KBM-7 (cell line): ENCODE measurements at regions not wholly inside any gene's neighbourhood (a gene's known extent, or its start where the extent isn't known, plus 50 kb on each side); places are given as distances from the start of the nearest gene placed in this dataset.
"Not testable (repeated sequence)": the region's sequence is repeated elsewhere in the genome, so short reads cannot be mapped to it uniquely, and the experiment has no call there.

Source experiments
- DNase-seq: peaks from one replicate; pipeline ENCODE4 v3.0.0-alpha.2; 2015
- in situ Hi-C: fragments of 300-500 bp; cut with MboI; formaldehyde crosslinking; loops from 2 replicates; pipeline ENCODE4 v1.14.3; 2020; ENCODE audit warnings: low sequenced_read_pairs, low pct_unique_long_range_greater_than_20kb, mixed read lengths

DNA sequence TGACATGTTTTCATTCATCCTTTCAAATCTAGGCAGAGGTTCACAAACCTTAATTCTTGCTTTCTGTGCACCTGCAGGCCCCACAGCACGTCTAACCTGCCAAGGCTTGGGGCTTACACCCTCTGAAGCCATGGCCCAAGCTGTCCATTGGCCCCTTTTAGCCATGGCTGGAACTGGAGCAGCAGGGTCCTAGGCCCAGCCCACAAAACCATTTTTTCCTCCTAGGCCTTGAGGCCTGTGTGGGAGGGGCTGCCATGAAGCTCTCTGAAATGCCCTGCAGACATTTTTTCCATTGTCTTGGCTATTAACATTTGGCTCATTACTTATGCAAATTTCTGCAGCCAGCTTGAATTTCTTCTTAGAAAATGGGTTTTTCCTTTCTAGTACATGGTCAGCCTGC is 547.5 kb downstream of the KCNH5 start:
- no peak for DNase-seq
- in situ Hi-C loops: no loop called here

DNA sequence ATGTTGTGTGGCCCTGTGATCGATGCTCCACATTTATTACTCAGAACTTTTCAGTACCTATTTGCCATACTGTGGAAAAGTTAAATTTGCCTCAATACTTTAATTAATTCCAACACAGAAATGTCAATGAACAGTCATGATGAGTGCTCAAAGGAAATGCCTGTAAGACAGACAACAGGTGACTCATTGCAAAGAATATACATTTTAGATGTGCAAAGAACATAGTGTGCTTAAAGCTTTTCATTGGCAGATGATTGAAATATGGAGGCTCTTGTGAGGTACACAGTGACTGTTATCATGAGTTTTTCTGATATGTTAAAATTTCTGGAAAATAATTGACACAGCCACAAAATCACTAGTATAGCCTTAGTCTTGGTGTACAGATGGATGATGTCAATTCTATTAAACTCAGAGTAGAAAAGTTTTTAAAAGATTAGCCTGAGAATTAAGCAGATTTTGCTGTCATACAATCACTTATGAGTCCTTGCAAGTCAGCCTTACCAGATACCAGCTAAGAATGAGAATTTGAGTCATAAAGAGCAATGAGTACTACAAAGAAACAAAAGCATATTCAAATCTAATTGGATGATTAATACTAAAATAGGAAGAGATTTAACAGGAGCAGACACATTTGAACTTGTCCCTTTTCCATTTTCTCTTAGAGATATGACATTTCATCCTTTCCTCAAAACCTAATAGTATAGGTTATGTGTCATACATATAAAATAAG is 544.1 kb downstream of the KCNH5 start:
- no peak for DNase-seq
- in situ Hi-C loops: no loop called here

DNA sequence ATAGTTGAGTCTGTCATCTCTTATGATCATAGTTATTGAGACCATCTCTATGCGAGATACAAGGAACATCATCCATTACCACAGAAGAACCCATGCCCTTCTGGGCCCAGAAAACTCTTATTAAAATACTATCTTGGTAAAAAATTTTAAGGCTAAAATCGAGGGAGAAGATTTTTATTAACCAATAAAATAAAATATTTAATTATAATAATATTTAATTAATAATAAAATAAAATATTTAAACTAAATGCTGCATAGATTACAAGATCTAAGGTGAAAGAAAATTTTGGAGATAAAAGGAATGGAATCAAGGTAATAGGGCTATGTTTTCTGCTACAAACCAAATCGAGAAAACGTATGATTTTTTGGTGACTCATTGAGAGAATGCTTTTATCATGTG is 540.2 kb downstream of the KCNH5 start:
- no peak for DNase-seq
- in situ Hi-C loops: no loop called here

DNA sequence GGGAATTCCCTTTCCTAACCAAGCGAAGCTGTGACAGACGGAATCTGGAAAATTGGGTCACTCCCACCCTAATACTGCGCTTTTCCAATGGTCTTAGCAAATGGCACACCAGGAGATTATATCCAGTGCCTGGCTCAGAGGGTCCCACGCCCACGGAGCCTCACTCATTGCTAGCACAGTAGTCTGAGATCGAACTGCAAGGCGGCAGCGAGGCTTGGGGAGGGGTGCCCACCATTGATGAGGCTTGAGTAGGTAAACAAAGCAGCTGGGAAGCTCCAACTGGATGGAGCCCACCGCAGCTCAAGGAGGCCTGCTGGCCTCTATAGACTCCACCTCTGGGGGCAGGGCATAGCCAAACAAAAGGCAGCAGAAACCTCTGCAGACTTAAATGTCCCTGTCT is 523.9 kb downstream of the KCNH5 start:
- DNase-seq, in situ Hi-C loops: not testable (repeated sequence)

DNA sequence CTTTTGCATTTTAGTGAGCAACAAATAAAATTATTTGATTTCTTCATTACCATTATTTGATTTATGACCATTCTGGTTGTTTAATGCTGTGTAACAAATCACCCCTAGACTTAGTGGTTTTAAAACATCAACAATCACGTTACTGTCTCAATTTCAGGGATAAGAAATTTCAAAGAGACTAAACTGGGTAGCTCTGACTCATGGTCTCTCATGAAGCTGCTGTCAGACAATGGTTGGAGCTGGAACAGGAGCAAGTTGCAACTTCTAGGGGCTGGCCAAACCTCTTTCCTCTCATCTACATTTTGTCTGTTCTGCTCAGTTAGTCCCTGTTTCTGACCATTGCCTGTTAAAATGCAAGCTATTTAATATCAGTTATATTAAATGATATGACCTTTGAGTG is 517.0 kb downstream of the KCNH5 start:
- in situ Hi-C loops: no loop called here
- DNase-seq: no peak

DNA sequence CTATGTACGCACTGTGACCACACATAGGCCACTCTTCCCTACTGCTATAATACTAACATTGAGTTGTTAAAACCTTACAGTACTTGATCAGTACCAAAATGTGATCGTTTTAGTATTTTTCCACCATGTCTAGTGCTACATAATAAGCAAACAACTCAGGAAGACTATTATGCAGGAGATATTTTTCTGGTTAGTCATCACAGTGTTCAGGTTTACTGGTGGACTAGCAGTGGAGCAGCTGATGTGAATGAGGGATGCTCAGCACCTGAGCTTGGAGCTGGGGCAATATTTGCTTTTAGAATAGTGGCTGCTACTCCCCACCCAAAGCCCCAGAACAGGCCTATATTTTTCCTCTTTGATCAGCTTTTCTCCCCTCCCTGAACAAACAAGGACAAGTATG is 513.1 kb downstream of the KCNH5 start:
- DNase-seq: no peak

DNA sequence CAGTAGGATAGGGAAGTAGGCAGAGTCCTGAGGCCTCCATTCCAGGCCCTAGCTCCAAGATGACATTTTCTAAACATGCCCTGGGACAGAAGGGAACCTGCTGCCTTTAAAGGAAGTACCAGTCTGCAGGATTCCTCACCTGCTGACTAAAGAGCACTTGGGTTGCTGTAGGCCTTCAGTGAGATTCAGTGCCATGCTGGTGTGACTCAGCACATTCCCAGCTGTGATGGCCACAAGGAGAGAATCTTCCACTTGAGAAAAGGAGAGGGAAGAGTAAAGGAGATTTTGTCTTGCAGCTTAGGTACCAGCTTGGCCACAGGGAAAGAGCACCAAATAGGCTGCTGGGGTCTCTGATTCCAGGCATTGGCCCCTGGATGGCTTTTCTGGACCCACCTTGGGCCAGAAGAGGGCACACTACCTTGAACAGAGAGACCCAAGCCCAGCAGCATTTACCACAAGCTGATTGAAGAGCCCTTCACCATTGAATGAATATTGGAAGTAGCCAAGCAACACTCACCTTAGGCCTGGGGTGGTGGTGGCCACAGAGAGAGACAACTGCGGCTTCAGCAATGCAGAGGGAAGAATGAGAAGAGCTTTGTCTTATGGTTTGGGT is 498.3 kb downstream of the KCNH5 start:
- DNase-seq: no peak
- in situ Hi-C loops: no loop called here

More for the DNA sequence above, 513.1 kb downstream of the KCNH5 start:
- in situ Hi-C loops: no loop called here

DNA sequence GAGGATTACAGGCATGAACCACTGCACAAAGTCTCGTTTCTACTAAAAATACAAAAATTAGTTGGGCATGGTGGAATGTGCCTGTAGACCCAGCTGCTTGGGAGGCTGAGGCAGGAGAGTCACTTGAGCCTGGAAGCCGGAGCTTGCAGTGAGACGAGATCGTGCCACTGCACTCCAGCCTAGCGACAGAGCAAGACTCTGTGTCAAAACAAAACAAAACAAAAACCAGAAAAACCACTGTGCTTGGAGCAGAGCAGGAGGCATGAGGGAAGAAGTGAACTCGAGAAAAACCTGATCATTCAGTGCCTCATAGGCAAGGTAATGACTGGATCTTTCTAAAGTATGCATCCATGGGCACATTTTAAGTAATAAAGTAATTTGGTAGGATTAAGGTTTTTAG is 487.8 kb downstream of the KCNH5 start:
- in situ Hi-C loops: no loop called here
- no peak for DNase-seq

DNA sequence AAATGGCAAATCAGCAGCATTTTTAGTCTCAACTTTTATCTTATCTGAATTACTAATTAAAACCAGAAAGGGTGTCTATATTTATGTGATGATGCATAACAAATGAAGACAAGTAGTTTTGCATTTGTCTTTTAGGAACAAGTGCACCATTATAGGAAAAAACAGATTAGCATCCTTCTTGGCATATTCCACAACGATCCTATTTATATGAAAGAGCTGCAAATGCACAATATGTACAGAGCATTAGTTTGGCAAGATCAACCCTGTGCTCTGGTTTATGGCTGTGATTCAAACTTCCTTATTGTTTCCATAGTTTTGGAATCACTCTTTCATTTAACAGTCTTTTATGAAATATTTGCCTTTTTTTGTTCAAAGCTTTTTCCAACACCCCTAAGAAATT is 486.8 kb downstream of the KCNH5 start:
- in situ Hi-C loops: no loop called here
- DNase-seq: no peak

DNA sequence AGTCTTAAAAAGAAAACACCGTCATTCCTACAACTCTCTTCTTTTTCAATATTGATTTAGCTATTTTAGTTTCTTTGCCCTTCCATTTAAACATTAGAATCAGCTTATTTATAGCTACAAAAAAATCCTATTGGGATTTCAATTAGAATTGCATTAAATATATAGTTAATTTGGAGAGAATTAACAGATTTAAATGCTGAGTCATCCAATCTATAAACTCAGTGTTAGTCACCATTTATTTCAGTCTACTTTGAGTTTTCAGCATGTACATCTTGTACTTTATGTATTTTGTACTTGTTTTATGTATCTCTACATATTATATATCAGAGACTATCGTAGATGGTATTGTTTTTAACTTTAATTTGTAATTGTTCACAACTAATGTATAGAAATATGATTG is 460.0 kb downstream of the KCNH5 start:
- in situ Hi-C loops: no loop called here
- no peak for DNase-seq

DNA sequence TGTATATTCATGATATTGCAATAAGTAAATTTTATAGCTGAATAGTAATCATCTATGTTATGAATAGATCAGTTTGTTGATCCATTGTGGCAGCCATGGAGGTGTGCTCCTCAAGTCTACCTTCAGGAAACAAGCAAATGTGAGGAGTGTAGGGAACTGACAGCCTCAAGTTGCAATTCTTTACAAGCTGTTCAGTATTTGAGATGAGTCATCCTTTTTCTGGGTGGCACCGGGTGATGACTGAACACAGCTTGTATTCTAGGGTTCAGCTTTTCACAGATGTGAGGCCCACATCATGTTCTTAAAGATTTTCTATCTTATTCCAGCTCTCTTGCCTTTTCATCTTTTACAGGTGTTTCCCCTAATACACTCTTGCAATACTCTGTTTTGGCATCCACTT is 452.4 kb downstream of the KCNH5 start:
- in situ Hi-C loops: no loop called here
- DNase-seq: no peak

DNA sequence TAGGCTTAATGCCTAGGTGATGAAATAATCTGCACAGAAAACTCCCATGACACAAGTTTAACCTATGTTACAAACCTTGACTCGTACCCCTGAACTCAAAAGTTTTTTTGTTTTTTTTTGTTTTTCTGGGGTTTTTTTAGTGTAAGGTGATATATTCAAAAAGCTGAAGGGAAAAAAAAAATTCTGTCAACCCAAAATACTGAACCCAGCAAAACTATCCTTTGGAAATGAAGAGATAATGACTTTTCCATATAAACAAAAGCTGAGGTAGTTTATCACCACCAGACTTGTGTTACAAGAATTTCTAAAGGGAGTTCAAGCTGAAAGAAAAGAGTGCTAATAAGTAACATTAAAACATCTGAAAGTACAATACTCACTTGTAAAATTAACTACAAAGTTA is 448.1 kb downstream of the KCNH5 start:
- no peak for DNase-seq
- in situ Hi-C loops: no loop called here

DNA sequence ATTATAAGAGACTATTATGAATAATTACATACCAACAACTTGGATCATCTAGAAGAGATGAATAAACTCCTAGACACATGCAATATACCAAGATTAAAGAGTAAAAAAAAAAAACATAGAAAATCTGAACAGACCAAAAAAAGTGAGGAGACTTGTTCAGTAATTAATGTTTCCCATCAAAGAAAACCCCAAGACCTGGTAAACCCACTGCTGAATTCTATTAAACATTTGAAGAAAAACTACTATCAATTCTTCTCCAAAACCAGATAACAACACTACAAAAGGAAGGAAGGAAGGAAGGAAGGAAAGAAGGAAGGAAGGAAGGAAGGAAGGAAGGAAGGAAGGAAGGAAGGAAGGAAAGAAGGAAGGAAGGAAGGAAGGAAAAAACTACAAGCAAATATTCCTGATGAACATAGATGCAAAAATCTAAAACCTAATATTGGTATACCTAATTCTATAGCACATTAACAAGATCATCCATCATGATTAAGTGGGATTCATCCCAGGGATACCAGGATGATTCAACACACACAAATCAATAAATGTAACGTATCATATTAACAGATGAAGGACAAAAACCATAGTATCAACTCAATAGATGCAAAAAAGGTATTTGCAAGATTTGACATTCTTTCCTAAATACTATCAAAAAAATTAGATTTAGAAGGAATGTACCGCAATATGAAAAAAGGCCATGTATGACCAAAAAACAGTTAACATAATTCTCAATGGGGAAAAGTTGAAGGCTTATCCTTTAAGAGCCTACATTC is 445.5 kb downstream of the KCNH5 start:
- DNase-seq: no peak
- in situ Hi-C loops: no loop called here

DNA sequence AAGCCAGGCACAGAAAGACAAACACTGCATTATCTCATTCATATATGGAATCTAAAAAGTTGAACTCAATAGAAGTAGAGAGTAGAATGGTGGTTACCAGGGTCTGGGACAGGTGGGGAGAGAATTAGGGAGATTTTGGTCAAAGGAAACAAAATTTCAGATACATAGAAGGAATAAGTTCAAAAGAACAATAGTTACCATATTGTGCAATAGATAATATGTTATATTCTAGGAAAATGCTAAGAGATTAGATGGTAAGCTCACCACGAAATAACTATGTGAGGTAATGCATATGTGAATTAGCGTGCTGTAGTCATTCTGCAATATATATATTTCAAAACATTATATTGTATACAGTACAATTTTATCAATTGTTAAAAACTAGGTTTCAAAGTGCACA is 442.5 kb downstream of the KCNH5 start:
- in situ Hi-C loops: no loop called here
- DNase-seq: no peak

DNA sequence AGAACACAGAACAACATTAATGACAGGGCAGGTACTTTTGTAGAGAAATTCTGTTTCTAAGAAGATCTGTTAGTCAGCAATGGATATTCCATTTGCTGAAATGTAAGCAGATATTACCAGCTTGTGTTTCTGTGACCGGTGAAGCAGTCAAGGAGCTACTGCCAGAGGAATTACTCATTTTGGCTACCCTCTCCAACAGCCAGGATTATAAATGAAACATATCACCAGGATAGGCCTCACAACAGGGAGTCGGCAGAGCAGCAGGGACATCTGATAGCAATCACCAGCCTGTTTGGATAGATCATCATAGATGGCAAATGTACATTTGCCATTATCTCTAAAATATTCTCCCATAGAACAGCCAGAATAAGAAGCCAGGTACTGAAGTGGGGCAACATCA is 440.7 kb downstream of the KCNH5 start:
- no peak for DNase-seq
- in situ Hi-C loops: no loop called here

DNA sequence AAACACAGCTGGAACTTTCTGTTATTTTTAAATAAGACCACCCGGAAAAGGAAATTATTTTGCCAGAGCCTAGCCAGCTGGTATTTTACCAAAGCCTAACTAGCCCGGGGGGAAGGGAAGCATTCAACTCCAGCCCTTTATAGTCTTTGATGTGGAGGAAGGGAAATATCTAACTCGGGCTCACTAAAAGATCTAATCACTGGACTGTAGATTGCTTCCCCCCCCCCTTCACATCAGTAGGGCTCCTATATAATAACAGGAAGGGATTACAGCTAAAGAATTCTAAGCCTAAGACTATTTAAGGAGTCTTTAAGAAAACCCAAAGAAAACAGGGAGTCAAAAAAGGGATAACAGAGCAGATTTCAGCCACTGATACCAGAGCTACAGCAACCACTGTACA is 431.1 kb downstream of the KCNH5 start:
- in situ Hi-C loops: no loop called here
- DNase-seq: no peak

DNA sequence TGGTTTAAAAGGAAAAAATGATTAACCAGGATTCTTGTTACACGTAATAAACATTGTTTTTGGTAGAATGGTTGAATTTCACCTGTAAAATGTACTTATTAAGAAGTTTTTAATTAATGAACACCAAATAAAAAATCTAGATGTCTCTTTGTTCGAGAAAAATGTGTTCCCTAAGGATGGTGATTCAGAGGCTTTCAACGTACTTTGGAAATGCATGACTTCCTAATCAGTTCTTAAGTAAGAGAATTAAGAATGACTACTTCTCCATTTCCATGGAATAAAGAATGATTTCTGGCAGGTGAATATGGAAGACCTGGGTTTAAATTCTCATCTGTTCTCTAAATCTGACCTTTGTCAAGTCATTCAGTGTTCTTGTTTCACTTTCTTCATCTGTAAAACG is 428.6 kb downstream of the KCNH5 start:
- in situ Hi-C loops: no loop called here
- DNase-seq: no peak

DNA sequence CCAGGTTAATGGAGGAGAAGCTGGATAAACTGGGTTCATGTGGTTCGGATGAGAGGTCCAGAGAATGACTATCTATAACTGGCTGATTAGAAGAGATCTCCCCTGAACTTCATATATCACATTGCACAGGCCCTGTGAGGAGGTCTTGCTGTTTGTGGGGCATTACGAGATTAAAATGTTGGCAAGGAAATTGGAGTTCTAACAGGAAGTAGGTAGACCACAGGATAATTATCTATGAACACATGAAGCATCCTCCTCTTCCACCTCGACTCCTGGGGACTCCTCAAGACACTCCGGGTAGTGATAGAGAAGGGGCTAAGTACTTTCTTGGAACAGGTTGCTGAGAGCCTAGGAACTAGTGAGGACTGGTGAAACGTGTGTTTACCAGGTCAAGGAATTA is 418.8 kb downstream of the KCNH5 start:
- in situ Hi-C loops: no loop called here
- peak; percentile 13 for DNase-seq

DNA sequence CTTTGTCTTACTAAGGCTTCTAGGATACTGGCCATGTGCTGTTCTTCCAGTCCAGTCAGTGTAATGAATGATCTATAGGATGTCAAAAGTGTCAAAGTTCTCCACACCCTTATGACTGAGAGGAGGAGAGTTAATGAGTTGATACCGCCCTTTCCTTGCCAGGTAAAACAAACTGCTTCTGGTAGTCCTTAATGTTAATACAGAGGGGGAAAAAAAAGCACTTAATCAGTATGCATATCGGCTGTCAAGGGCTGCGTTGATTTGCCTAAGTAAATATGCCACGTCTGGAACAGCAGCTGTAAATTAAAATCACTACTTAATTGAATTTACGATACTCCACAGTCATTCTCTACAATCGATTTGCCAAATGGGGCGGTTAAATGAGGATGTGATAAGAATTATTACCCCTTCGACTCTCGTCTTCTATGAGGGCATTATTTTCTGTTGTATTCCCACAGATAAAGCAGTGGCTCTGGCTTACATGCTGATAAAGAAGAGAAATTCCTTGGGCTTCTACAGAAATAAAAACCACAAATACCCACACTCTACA is 416.0 kb downstream of the KCNH5 start:
- in situ Hi-C loops: no loop called here
- DNase-seq: no peak

DNA sequence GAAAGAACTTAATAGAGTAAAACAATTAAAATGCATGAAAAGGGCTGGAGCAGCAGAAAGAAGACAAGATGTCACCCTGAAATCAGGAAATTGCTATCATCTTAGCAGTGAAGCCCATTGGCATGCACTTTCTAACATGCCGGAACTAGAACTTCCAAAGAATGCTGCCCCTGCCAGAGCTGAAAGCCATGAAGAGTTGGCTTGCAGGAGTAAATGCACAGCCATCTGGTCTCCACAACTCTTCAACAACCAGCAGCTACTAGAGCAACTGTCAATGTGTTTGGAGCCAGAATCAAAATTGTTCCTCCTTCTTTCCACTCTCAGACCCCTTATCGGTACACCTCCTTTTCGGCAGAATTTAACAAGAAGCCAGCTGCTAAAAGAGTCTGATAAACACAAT is 414.1 kb downstream of the KCNH5 start:
- in situ Hi-C loops: no loop called here
- DNase-seq: no peak
